ENCODE measurements at regions not wholly inside any gene's neighbourhood (a gene's known extent, or its start where the extent isn't known, plus 50 kb on each side); places are given as distances from the start of the nearest gene placed in this dataset.

- TF ChIP-seq, protein P1, sequence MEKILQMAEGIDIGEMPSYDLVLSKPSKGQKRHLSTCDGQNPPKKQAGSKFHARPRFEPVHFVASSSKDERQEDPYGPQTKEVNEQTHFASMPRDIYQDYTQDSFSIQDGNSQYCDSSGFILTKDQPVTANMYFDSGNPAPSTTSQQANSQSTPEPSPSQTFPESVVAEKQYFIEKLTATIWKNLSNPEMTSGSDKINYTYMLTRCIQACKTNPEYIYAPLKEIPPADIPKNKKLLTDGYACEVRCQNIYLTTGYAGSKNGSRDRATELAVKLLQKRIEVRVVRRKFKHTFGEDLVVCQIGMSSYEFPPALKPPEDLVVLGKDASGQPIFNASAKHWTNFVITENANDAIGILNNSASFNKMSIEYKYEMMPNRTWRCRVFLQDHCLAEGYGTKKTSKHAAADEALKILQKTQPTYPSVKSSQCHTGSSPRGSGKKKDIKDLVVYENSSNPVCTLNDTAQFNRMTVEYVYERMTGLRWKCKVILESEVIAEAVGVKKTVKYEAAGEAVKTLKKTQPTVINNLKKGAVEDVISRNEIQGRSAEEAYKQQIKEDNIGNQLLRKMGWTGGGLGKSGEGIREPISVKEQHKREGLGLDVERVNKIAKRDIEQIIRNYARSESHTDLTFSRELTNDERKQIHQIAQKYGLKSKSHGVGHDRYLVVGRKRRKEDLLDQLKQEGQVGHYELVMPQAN (conservative IDR thresholded peaks at IDR 0.05) = no peak
- TF ChIP-seq PAX5 (IDR thresholded peaks at IDR 0.05; ENCODE audit: borderline replicate concordance, low read depth, low read length) (no peak), POLR2AphosphoS2 (IDR thresholded peaks at IDR 0.05; ENCODE audit: low read depth, low read length) (no peak)
These were observed 531.4 kb downstream of the CDH11 start (continued) for GRCh38 chr16:64590513-64590912.

- H3K79me2 ChIP-seq (ENCODE audit: control insufficient read depth, insufficient read depth, low read length) = no peaks in the 10 kb centered on the region
- DNase-seq (ENCODE audit: low read depth, low spot score) = no peak
- FAIRE-seq = no peak
- ATAC-seq = no peak
- H3K4me3 ChIP-seq = no peak overlapping the region
- TF ChIP-seq POLR2A (IDR thresholded peaks at IDR 0.05; ENCODE audit: low read depth, low read length) (no peak), SP1 (IDR thresholded peaks at IDR 0.05; ENCODE audit: low read depth, low read length) (no peak), ZBTB4 (CRISPR knock-in tag; IDR thresholded peaks at IDR 0.05) (no peak), BACH1 (IDR thresholded peaks at IDR 0.05; ENCODE audit: borderline replicate concordance) (no peak), IKZF2 (IDR thresholded peaks at IDR 0.05) (no peak), ELK1 (IDR thresholded peaks at IDR 0.05; ENCODE audit: low read depth, low read length) (no peak), MEF2B (IDR thresholded peaks at IDR 0.05; ENCODE audit: partially characterized antibody, poor library complexity, severe bottlenecking) (no peak), JUND (IDR thresholded peaks at IDR 0.05; ENCODE audit: low read depth, low read length) (no peak)
- no peak overlapping the region for H3K27ac ChIP-seq (ENCODE audit: control insufficient read depth, insufficient read depth)
- no peak overlapping the region for H3K9ac ChIP-seq (ENCODE audit: control insufficient read depth, insufficient read depth, low read length)
- H3K9me3 ChIP-seq (replicated peaks; ENCODE audit: control insufficient read depth, insufficient read depth, low read length) = no peaks in the 10 kb centered on the region
- H4K20me1 ChIP-seq (ENCODE audit: control insufficient read depth, insufficient read depth) = no peaks in the 10 kb centered on the region
- H2AFZ ChIP-seq (ENCODE audit: control insufficient read depth, low read depth, low read length) = no peak overlapping the region
- H3K36me3 ChIP-seq (ENCODE audit: control insufficient read depth in 2 of 2, insufficient read depth in 2 of 2, low read length in 1 of 2) = no peaks in the 10 kb centered on the region
- 35% methylated on average over 5 of the region's 5 CpGs for WGBS (ENCODE audit: insufficient coverage, insufficient replicate concordance, low lambda C conversion rate, missing lambda C conversion rate)
- intact Hi-C loops (cut with micrococcal nuclease; ENCODE audit: unreplicated experiment) = no loop called here
- no peaks in the 10 kb centered on the region for H3K27me3 ChIP-seq (replicated peaks in 1 of 2; ENCODE audit: control insufficient read depth in 2 of 2, insufficient read depth in 2 of 2, low read length in 1 of 2)
- POLR2A ChIA-PET = no interaction called here
- no TSS peak for BruUV-seq (replicated peaks)
- in situ Hi-C loops (cut with MboI) = no loop called here
- H3K4me2 ChIP-seq (ENCODE audit: control insufficient read depth, insufficient read depth) = no peak overlapping the region
- no peaks in the 10 kb centered on the region for H3K4me1 ChIP-seq (ENCODE audit: control insufficient read depth, insufficient read depth, low read length)
- RAD21 ChIA-PET (ENCODE audit: unreplicated experiment) = no interaction called here
- SMC1A ChIA-PET (ENCODE audit: uncharacterized antibody, unreplicated experiment) = no interaction called here
- CTCF ChIA-PET = no interaction called here
These were observed 532.0 kb downstream of the CDH11 start for GRCh38 chr16:64589836-64590235.
